Retinal pigment epithelial cell (primary cell): ENCODE measurements at regions not wholly inside any gene's neighbourhood (a gene's known extent, or its start where the extent isn't known, plus 50 kb on each side); places are given as distances from the start of the nearest gene placed in this dataset.
A peak's percentile ranks its signal among the peaks of the same experiment; 100 is the strongest.

ENCODE experiments used
- DNase-seq: peaks from one replicate; pipeline ENCODE4 v3.0.0-alpha.2; 2010; ENCODE audit warnings: low read depth
- H3K4me3 ChIP-seq: 2 replicates; pipeline ENCODE4 v1.5.1; 2011; ENCODE audit warnings: mild to moderate bottlenecking, low read length, control low read depth, moderate library complexity
- TF ChIP-seq, protein P1 (sequence below): conservative IDR thresholded peaks from 2 replicates; pipeline ENCODE4 v1.5.1; 2011; ENCODE audit warnings: low read depth, low read length, control low read depth, inconsistent platforms

DNA sequence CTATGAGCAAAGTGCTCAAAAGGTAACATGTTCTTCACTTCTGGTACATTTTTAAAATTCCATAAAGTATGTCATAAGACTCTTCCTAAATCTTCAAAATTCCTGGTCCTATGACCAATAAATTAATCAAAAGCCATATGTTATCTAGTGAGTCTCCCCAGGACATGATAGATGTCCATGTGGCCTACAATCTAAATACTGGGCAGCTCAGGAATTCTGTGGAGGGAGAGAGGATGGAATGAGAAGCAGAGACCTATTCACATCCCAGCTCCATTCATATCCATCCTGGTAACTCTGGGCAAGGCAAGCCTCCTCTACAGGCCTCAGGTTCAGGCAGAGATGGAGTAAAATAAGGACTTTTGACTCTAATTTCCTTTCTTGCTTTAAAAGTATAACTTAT is 224.8 kb downstream of the MTERF1 start:
- no peak for DNase-seq
- no peak overlapping the region for H3K4me3 ChIP-seq
- TF ChIP-seq, protein P1, sequence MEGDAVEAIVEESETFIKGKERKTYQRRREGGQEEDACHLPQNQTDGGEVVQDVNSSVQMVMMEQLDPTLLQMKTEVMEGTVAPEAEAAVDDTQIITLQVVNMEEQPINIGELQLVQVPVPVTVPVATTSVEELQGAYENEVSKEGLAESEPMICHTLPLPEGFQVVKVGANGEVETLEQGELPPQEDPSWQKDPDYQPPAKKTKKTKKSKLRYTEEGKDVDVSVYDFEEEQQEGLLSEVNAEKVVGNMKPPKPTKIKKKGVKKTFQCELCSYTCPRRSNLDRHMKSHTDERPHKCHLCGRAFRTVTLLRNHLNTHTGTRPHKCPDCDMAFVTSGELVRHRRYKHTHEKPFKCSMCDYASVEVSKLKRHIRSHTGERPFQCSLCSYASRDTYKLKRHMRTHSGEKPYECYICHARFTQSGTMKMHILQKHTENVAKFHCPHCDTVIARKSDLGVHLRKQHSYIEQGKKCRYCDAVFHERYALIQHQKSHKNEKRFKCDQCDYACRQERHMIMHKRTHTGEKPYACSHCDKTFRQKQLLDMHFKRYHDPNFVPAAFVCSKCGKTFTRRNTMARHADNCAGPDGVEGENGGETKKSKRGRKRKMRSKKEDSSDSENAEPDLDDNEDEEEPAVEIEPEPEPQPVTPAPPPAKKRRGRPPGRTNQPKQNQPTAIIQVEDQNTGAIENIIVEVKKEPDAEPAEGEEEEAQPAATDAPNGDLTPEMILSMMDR = no peak

DNA sequence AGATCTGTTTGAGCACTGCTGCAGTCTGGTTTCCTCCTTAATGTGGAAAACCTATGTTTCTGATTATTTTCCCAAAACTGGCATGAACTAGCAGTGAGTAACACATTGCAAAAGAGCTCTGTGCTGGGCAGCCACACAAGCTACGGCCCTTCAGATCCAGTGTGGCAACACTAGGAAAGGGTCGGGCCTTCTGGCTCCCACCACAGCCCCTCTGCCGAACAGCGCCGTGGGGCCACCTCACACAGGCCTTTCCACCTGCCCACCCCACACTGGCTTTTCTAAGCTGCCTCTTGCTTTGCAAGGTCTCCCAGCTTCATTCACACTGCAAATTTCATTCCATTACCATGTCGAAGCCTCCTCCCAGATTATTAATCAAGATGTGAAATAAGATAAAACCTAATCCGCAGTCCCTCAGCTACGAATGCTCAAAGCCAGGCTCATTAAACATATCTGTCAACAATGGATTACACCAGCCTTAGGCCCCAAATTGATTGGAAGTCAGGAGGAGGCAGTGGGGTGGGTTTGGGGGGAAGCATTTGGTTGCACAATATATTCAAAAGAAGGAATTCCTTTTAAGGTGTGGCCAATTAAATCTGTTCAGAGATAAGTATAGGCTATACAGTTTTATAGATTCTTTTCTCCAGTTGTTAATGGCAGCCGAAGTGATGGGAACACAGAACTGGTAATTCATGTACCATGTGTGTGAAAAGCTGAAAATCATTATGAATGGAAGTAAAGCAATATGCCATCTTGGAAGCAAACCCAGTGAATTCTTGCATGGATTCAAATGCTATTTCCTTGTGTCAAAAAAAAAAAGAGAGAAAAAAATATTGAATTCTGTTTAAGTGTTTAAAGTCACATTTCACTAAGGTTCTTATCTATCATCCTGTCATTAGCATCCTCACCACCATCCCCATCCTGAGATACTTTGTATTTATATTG is 223.7 kb downstream of the MTERF1 start:
- DNase-seq = peak; percentile 54
- no peak overlapping the region for H3K4me3 ChIP-seq
- TF ChIP-seq, protein P1 = no peak

DNA sequence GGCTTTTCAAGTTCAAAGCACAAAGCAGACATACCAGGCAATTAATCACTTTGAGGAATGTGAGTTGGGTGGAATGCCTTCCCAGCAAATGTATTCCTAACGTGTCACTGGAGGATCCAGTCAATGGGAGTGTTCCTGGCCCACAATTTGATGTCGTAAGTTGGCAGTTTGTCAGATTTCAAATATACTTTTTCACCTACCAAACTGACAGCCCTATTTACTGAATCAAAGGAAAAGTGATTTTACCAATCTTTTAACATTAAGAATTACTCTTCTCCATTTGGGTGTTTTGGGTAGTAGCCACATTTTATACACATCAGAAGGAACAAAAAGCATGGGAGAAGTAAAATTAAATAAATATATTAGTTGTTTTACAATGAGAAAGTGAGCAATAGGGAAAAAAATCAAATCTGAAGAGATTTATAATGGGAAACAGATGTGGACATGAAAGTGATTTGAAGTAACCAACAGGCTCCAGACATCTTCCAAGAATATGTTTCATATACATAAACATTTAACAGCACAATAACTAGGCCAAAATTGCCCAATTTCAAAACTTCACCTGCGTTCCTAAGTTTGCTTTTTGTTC is 222.9 kb downstream of the MTERF1 start:
- no peak overlapping the region for H3K4me3 ChIP-seq
- DNase-seq = peak; percentile 83
- TF ChIP-seq, protein P1 = no peak

DNA sequence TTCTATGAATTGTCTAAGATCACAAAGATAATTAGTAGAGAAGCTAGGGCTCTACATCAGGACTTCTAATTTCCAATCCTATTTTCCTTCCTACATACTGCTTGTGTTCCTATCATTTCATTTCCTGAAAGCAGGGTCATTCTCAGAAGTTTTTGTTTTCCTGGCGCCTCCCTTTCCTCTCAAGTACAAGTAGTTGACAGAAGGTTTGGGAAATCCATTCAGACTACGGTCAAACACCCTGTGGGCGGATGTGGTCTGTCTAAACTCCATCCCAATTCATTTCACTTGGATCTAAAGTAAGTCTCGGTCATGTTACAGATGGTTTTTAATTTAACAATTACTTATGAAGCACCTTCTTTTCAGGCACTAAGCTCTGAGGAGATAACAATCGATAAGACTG is 221.4 kb downstream of the MTERF1 start:
- H3K4me3 ChIP-seq = no peak overlapping the region
- TF ChIP-seq, protein P1 = no peak
- DNase-seq = no peak

DNA sequence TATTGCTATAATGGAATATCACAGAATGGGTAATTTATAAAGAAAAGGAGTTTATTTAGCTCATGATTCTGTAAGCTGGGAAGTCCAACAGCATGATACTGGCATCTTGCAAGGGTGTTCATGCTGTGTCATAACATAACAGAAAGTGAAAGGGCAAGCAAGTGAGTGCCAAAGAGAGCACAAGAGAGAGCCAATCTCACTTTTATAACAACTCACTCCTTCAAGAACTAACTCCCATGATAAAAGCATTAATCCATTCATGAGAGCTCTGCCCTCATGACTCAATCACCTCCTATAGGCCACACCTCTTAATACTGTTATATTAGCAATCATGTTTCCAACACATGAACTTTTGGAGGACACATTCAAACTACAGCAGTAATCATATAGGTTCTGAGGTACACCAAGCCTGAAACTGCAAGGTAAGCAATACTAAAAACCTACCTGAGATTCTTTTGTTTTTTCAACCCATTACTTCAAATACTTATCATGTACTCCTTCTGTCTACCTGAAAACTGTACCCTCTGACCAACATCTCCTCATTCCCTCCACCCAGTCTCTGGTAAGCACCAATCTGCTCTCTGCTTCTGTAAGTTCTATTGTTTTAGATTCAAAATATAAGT is 219.7 kb downstream of the MTERF1 start:
- no peak overlapping the region for H3K4me3 ChIP-seq
- TF ChIP-seq, protein P1 = no peak
- no peak for DNase-seq

DNA sequence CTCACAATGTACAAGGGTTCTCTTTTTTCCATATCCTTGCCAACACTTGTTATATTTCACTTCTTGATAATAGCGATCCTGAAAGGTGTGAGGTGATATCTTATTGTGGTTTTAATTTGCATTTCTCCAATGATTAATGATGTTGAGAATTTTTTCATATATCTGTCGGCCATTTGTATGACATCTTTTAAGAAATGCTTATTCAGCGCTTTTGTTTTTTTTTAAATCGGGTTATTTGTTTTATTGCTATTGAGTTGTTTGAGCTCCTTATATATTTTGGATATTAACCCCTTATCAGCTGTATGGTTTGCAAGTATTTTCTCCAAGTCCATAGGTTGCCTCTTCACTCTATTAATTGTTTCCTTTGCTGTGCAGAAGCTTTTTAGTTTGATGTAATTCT is 218.8 kb downstream of the MTERF1 start:
- TF ChIP-seq, protein P1 = no peak
- H3K4me3 ChIP-seq = no peak overlapping the region
- DNase-seq = no peak
